ENCODE measurements at regions not wholly inside any gene's neighbourhood (a gene's known extent, or its start where the extent isn't known, plus 50 kb on each side); places are given as distances from the start of the nearest gene placed in this dataset.

GRCh38 chr16:79962962-79963361 is 362.4 kb upstream of the MAF start:
- Histone ChIP-seq H3K27me3 (ENCODE audit: insufficient read depth, low read length) (no peaks in the 10 kb centered on the region), H3K27ac (ENCODE audit: insufficient read length, low read depth, low read length) (no peak overlapping the region), H3K4me2 (ENCODE audit: insufficient read depth, insufficient read length, low read length) (no peak overlapping the region), H2AK5ac (ENCODE audit: insufficient read length, low read length) (no peak overlapping the region), H3K14ac (ENCODE audit: insufficient read depth, low read length) (no peak overlapping the region), H3K9me3 (ENCODE audit: control insufficient read depth, low read depth, low read length) (no peaks in the 10 kb centered on the region), H4K5ac (ENCODE audit: insufficient read length, low read depth, low read length) (no peak overlapping the region), H2BK5ac (ENCODE audit: insufficient read length, low read length) (no peak overlapping the region), H3K79me2 (ENCODE audit: insufficient read depth, low read length) (no peaks in the 10 kb centered on the region), H4K8ac (replicated peaks; ENCODE audit: insufficient read length, low read depth, low read length) (no peak overlapping the region), H3T11ph (ENCODE audit: low read length) (no peak overlapping the region), H2BK20ac (ENCODE audit: low read depth, low read length, poor library complexity, severe bottlenecking) (no peak overlapping the region), H4K20me1 (ENCODE audit: control insufficient read depth, insufficient read depth, insufficient read length) (no peaks in the 10 kb centered on the region), H2BK120ac (ENCODE audit: low read depth, low read length, poor library complexity, severe bottlenecking) (no peak overlapping the region), H2AFZ (ENCODE audit: low read length) (no peak overlapping the region), H4K91ac (ENCODE audit: insufficient read length, low read depth, low read length) (no peak overlapping the region), H3K56ac (ENCODE audit: insufficient read length, low read depth, low read length) (no peak overlapping the region), H2BK15ac (ENCODE audit: low read depth, low read length) (no peak overlapping the region), H3K4me1 (ENCODE audit: insufficient read depth, low read length) (no peaks in the 10 kb centered on the region), H3K4ac (ENCODE audit: low read depth, low read length) (no peak overlapping the region), H3K18ac (ENCODE audit: insufficient read length, low read depth, low read length) (no peak overlapping the region), H2BK12ac (ENCODE audit: insufficient read length, low read depth, low read length) (no peak overlapping the region), H3K79me1 (ENCODE audit: insufficient read depth, low read depth, low read length, poor library complexity, severe bottlenecking) (no peaks in the 10 kb centered on the region), H3K9ac (ENCODE audit: extremely low read depth, insufficient read length, low read length) (no peak overlapping the region), H3K23ac (ENCODE audit: insufficient read length, low read depth, low read length) (no peak overlapping the region), H3K23me2 (ENCODE audit: insufficient read length, low read depth, low read length, poor library complexity, severe bottlenecking) (no peaks in the 10 kb centered on the region)
- no peaks in the 10 kb centered on the region; the same call in 1 of the 2 replicates for H3K27me3 Mint-ChIP-seq (ENCODE audit: low read depth)
- WGBS (ENCODE audit: extremely low coverage, insufficient read length, low lambda C conversion rate), result no CpG with 5 or more reads among the region's 3 CpGs
- no peaks in the 10 kb centered on the region; a peak in 1 of 5 replicates for H3K9me3 Mint-ChIP-seq
- no peak overlapping the region for H3K27ac Mint-ChIP-seq
- no peak overlapping the region for H3K4me3 Mint-ChIP-seq
- DNase-seq, result no peak
- H3K4me1 Mint-ChIP-seq, result peaks cover 12% of the 10 kb centered on the region in 2 experiments
- TF ChIP-seq CTCF (conservative IDR thresholded peaks at IDR 0.05), result no peak
- no peaks in the 10 kb centered on the region for H3K36me3 Mint-ChIP-seq (ENCODE audit: insufficient read depth in 1 of 3, low read depth in 3 of 3)

All from H9 (cell line).